Fibroblast of lung (primary cell): ENCODE measurements at regions not wholly inside any gene's neighbourhood (a gene's known extent, or its start where the extent isn't known, plus 50 kb on each side); places are given as distances from the start of the nearest gene placed in this dataset.

Experiments
- EZH2 ChIP-seq: IDR thresholded peaks from 2 replicates; pipeline ENCODE4 v1.5.1; 2012; ENCODE audit warnings: low read length, control low read depth, mild to moderate bottlenecking; ENCODE audit errors: missing control alignments
- TF ChIP-seq, protein P1 (sequence below), 2 donors: IDR thresholded peaks in 1 of 2; conservative IDR thresholded peaks in 1 of 2; 1 replicate in 1 of 2; 2 replicates in 1 of 2; pipeline ENCODE4 v1.5.1; 2011 to 2012; ENCODE audit warnings: low read length in 2 of 2, control low read depth in 1 of 2, inconsistent platforms in 1 of 2, low read depth in 1 of 2, mild to moderate bottlenecking in 1 of 2

DNA sequence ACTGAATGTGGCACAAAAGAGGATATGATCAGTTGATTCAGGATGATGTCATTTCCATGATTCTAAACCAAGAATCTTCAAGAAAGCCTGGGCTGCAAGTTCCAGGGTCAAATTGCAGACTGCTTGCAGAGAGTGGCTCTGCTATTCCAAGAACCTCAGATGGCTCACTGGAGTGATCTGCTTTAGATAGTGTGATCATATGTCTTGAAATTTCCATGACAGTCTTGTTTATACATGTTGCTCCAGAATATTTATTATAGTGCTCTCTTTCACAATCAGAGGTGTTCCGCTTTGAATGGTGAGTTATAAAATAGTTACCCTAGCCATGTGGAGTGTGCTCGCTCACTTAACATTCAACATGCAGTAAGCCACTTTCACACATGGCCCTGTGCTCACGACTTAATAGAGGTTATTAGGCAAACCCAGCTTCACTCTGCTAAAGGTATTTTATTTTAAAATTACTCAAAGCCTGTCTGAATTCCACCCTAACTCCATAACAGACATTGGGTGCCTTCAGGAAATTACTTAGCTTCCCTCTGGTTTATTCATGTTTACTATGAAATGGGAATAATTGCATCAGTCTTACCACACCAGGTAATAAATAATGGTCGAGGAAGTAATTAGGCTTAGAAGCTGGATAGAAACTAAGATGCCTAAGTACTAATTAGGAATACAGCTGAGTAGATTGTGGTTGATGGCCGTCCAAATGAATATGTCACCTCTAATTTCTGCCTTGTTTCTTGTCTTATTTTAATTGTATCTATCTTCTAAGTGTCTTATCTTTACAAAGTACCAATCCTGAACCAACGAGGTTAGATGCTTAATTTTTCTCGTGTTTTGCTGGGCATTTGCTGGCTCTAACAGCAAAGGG is 187.9 kb downstream of the ETS1 start:
- TF ChIP-seq, protein P1, sequence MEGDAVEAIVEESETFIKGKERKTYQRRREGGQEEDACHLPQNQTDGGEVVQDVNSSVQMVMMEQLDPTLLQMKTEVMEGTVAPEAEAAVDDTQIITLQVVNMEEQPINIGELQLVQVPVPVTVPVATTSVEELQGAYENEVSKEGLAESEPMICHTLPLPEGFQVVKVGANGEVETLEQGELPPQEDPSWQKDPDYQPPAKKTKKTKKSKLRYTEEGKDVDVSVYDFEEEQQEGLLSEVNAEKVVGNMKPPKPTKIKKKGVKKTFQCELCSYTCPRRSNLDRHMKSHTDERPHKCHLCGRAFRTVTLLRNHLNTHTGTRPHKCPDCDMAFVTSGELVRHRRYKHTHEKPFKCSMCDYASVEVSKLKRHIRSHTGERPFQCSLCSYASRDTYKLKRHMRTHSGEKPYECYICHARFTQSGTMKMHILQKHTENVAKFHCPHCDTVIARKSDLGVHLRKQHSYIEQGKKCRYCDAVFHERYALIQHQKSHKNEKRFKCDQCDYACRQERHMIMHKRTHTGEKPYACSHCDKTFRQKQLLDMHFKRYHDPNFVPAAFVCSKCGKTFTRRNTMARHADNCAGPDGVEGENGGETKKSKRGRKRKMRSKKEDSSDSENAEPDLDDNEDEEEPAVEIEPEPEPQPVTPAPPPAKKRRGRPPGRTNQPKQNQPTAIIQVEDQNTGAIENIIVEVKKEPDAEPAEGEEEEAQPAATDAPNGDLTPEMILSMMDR (conservative IDR thresholded peaks at IDR 0.05 in 1 of 2, IDR thresholded peaks at IDR 0.05 in 1 of 2; ENCODE audit: low read depth in 1 of 2, low read length in 2 of 2): no peak
- no peak for TF ChIP-seq EZH2
